ENCODE measurements at regions not wholly inside any gene's neighbourhood (a gene's known extent, or its start where the extent isn't known, plus 50 kb on each side); places are given as distances from the start of the nearest gene placed in this dataset.

GRCh38 chr7:131020759-131021261 is 286.8 kb upstream of the KLF14 start:
- TF ChIP-seq CTCF (IDR thresholded peaks at IDR 0.05) (no peak), EZH2 (IDR thresholded peaks at IDR 0.05; ENCODE audit: borderline replicate concordance, insufficient read depth, low read depth, low read length, poor library complexity, severe bottlenecking) (no peak)

All from B cell (primary cell).